Right ventricle myocardium inferior (tissue), 1 donor: ENCODE measurements at regions not wholly inside any gene's neighbourhood (a gene's known extent, or its start where the extent isn't known, plus 50 kb on each side); places are given as distances from the start of the nearest gene placed in this dataset.
A peak's percentile ranks its signal among the peaks of the same experiment; 100 is the strongest.

ENCODE experiments used
- ATAC-seq: fragments of 200-7000 bp; cut with Tn5 transposase; one replicate; pipeline ENCODE4 v1.9.1; 2020; ENCODE audit warnings: mild to moderate bottlenecking, moderate library complexity
- DNase-seq: peaks from one replicate; pipeline ENCODE4 v3.0.0; 2021; ENCODE audit errors: missing footprints
- intact Hi-C: fragments of 100-400 bp; cut with DNase I; formaldehyde crosslinking; loops from one replicate; pipeline ENCODE4 v1.11.0; 2022
- donor health status: DM: no; HTN: yes; CAD: no; lungs with severe emphysema.

- ATAC-seq (no peak), DNase-seq (peak; percentile 30)
- intact Hi-C loops, result no loop called here
These were observed 51.2 kb downstream of the FOXL3 start for GRCh38 chr7:340979-341694.

- peak; percentile 76 for ATAC-seq
- DNase-seq, result peak; percentile 71
- intact Hi-C loops, result no loop called here
These were observed 52.1 kb downstream of the FOXL3 start for GRCh38 chr7:341841-342638.

- ATAC-seq, result no peak
- DNase-seq, result peak; percentile 30
- intact Hi-C loops, result no loop called here
These were observed 52.8 kb downstream of the FOXL3 start for GRCh38 chr7:342681-343216.

- intact Hi-C loops, result no loop called here
- DNase-seq (peak; percentile 50), ATAC-seq (no peak)
These were observed 53.4 kb downstream of the FOXL3 start for GRCh38 chr7:343227-343822.

- intact Hi-C loops, result no loop called here
- DNase-seq (peak; percentile 54), ATAC-seq (no peak)
These were observed 54.1 kb downstream of the FOXL3 start for GRCh38 chr7:343864-344607.

GRCh38 chr7:344608-344994 is 54.6 kb downstream of the FOXL3 start:
- ATAC-seq (no peak), DNase-seq (peak; percentile 51)
- intact Hi-C loops, result no loop called here

GRCh38 chr7:346116-346898 is 56.3 kb downstream of the FOXL3 start:
- intact Hi-C loops, result no loop called here
- ATAC-seq (no peak), DNase-seq (peak; percentile 57)

- peak; percentile 63 for DNase-seq
- intact Hi-C loops, result no loop called here
- ATAC-seq, result no peak
These were observed 57.1 kb downstream of the FOXL3 start for GRCh38 chr7:347001-347590.

GRCh38 chr7:347644-348479 is 57.9 kb downstream of the FOXL3 start:
- no peak for ATAC-seq
- DNase-seq, result peak; percentile 60
- intact Hi-C loops, result no loop called here

- DNase-seq, result peak; percentile 37
- intact Hi-C loops, result no loop called here
- no peak for ATAC-seq
These were observed 58.5 kb downstream of the FOXL3 start for GRCh38 chr7:348480-348844.

- DNase-seq, result peak; percentile 60
- intact Hi-C loops, result no loop called here
- no peak for ATAC-seq
These were observed 59.2 kb downstream of the FOXL3 start for GRCh38 chr7:348962-349743.

- ATAC-seq, result no peak
- intact Hi-C loops, result no loop called here
- DNase-seq, result peak; percentile 34
These were observed 61.3 kb downstream of the FOXL3 start for GRCh38 chr7:351256-351655.

- DNase-seq, result peak; percentile 64
- ATAC-seq, result no peak
- intact Hi-C loops, result no loop called here
These were observed 61.9 kb downstream of the FOXL3 start for GRCh38 chr7:351681-352480.

- DNase-seq, result peak; percentile 47
- ATAC-seq, result peak; percentile 15
- intact Hi-C loops, result no loop called here
These were observed 63.9 kb downstream of the FOXL3 start for GRCh38 chr7:353746-354325.
